Skeletal muscle satellite cell (primary cell): ENCODE measurements at regions not wholly inside any gene's neighbourhood (a gene's known extent, or its start where the extent isn't known, plus 50 kb on each side); places are given as distances from the start of the nearest gene placed in this dataset.

ENCODE experiments used
- H3K27me3 ChIP-seq: 2 replicates; pipeline ENCODE4 v1.7.0; 2013; ENCODE audit warnings: low read length; ENCODE audit not compliant: control insufficient read depth, insufficient read depth
- H3K36me3 ChIP-seq: 2 replicates; pipeline ENCODE4 v1.7.0; 2013; ENCODE audit warnings: mild to moderate bottlenecking, control low read depth, low read length; ENCODE audit not compliant: insufficient read depth
- H3K4me1 ChIP-seq: 2 replicates; pipeline ENCODE4 v1.7.0; 2013; ENCODE audit warnings: low read length; ENCODE audit not compliant: control insufficient read depth, insufficient read depth
- H3K4me2 ChIP-seq: 2 replicates; pipeline ENCODE4 v1.7.0; 2013; ENCODE audit warnings: mild to moderate bottlenecking, low read length
- H3K4me3 ChIP-seq: 2 replicates; pipeline ENCODE4 v1.7.0; 2013; ENCODE audit warnings: low read length
- H3K9ac ChIP-seq: 2 replicates; pipeline ENCODE4 v1.7.0; 2013; ENCODE audit warnings: mild to moderate bottlenecking, low read depth, low read length, moderate library complexity
- H3K9me3 ChIP-seq: replicated peaks from 2 replicates; pipeline ENCODE4 v1.7.0; 2013; ENCODE audit warnings: mild to moderate bottlenecking, control low read depth, low read length

GRCh38 chr11:79675081-79675480 is 234.3 kb upstream of the TENM4 start:
- Histone ChIP-seq H3K4me1 (no peaks in the 10 kb centered on the region), H3K27me3 (no peaks in the 10 kb centered on the region), H3K4me3 (no peak overlapping the region), H3K36me3 (no peaks in the 10 kb centered on the region), H3K9ac (no peak overlapping the region), H3K9me3 (no peaks in the 10 kb centered on the region), H3K4me2 (no peak overlapping the region)

- Histone ChIP-seq H3K27me3 (no peaks in the 10 kb centered on the region), H3K36me3 (no peaks in the 10 kb centered on the region), H3K9ac (no peak overlapping the region), H3K9me3 (no peaks in the 10 kb centered on the region), H3K4me3 (no peak overlapping the region), H3K4me1 (no peaks in the 10 kb centered on the region), H3K4me2 (no peak overlapping the region)
Measured at GRCh38 chr11:79672786-79673185, 232.0 kb upstream of the TENM4 start.

- no peak overlapping the region for H3K4me2 ChIP-seq
- no peaks in the 10 kb centered on the region for H3K9me3 ChIP-seq
- H3K36me3 ChIP-seq = no peaks in the 10 kb centered on the region
- no peak overlapping the region for H3K4me3 ChIP-seq
- no peaks in the 10 kb centered on the region for H3K27me3 ChIP-seq
- H3K9ac ChIP-seq = no peak overlapping the region
- no peaks in the 10 kb centered on the region for H3K4me1 ChIP-seq
Measured at GRCh38 chr11:79671401-79671800, 230.6 kb upstream of the TENM4 start.

GRCh38 chr11:79670882-79671281 is 230.1 kb upstream of the TENM4 start:
- no peak overlapping the region for H3K4me2 ChIP-seq
- H3K9me3 ChIP-seq = no peaks in the 10 kb centered on the region
- H3K4me3 ChIP-seq = no peak overlapping the region
- H3K27me3 ChIP-seq = no peaks in the 10 kb centered on the region
- no peaks in the 10 kb centered on the region for H3K36me3 ChIP-seq
- no peaks in the 10 kb centered on the region for H3K4me1 ChIP-seq
- no peak overlapping the region for H3K9ac ChIP-seq

GRCh38 chr11:79668575-79668974 is 227.7 kb upstream of the TENM4 start:
- no peak overlapping the region for H3K4me2 ChIP-seq

GRCh38 chr11:79667380-79667779 is 226.6 kb upstream of the TENM4 start:
- H3K9me3 ChIP-seq = no peaks in the 10 kb centered on the region
- H3K4me1 ChIP-seq = no peaks in the 10 kb centered on the region
- no peak overlapping the region for H3K4me3 ChIP-seq
- no peak overlapping the region for H3K4me2 ChIP-seq
- no peaks in the 10 kb centered on the region for H3K36me3 ChIP-seq
- H3K27me3 ChIP-seq = no peaks in the 10 kb centered on the region
- H3K9ac ChIP-seq = no peak overlapping the region

More at GRCh38 chr11:79668575-79668974, 227.7 kb upstream of the TENM4 start:
- no peaks in the 10 kb centered on the region for H3K4me1 ChIP-seq
- no peak overlapping the region for H3K9ac ChIP-seq
- H3K36me3 ChIP-seq = no peaks in the 10 kb centered on the region
- H3K4me3 ChIP-seq = no peak overlapping the region
- no peaks in the 10 kb centered on the region for H3K27me3 ChIP-seq
- no peaks in the 10 kb centered on the region for H3K9me3 ChIP-seq

GRCh38 chr11:79663017-79663416 is 222.2 kb upstream of the TENM4 start:
- no peak overlapping the region for H3K4me3 ChIP-seq
- H3K27me3 ChIP-seq = no peaks in the 10 kb centered on the region
- no peaks in the 10 kb centered on the region for H3K36me3 ChIP-seq
- H3K9me3 ChIP-seq = no peaks in the 10 kb centered on the region
- H3K4me1 ChIP-seq = no peaks in the 10 kb centered on the region
- no peak overlapping the region for H3K4me2 ChIP-seq
- H3K9ac ChIP-seq = no peak overlapping the region

- Histone ChIP-seq H3K9me3 (no peaks in the 10 kb centered on the region), H3K36me3 (no peaks in the 10 kb centered on the region), H3K27me3 (no peaks in the 10 kb centered on the region), H3K4me2 (no peak overlapping the region), H3K4me1 (no peaks in the 10 kb centered on the region), H3K9ac (no peak overlapping the region), H3K4me3 (no peak overlapping the region)
Measured at GRCh38 chr11:79661373-79661772, 220.5 kb upstream of the TENM4 start.

- H3K27me3 ChIP-seq = no peaks in the 10 kb centered on the region
- no peaks in the 10 kb centered on the region for H3K4me1 ChIP-seq
- H3K4me3 ChIP-seq = no peak overlapping the region
- H3K9ac ChIP-seq = no peak overlapping the region
- H3K9me3 ChIP-seq = no peaks in the 10 kb centered on the region
- no peak overlapping the region for H3K4me2 ChIP-seq
- H3K36me3 ChIP-seq = no peaks in the 10 kb centered on the region
Measured at GRCh38 chr11:79648766-79649520, 208.1 kb upstream of the TENM4 start.

- Histone ChIP-seq H3K27me3 (no peaks in the 10 kb centered on the region), H3K4me2 (no peak overlapping the region), H3K4me3 (no peak overlapping the region), H3K4me1 (no peaks in the 10 kb centered on the region), H3K9ac (no peak overlapping the region), H3K36me3 (no peaks in the 10 kb centered on the region), H3K9me3 (no peaks in the 10 kb centered on the region)
Measured at GRCh38 chr11:79637219-79637618, 196.4 kb upstream of the TENM4 start.

GRCh38 chr11:79634905-79635304 is 194.1 kb upstream of the TENM4 start:
- Histone ChIP-seq H3K9me3 (no peaks in the 10 kb centered on the region), H3K36me3 (no peaks in the 10 kb centered on the region), H3K4me3 (no peak overlapping the region), H3K9ac (no peak overlapping the region), H3K4me1 (no peaks in the 10 kb centered on the region), H3K4me2 (no peak overlapping the region), H3K27me3 (no peaks in the 10 kb centered on the region)

GRCh38 chr11:79627281-79627680 is 186.5 kb upstream of the TENM4 start:
- H3K4me2 ChIP-seq = no peak overlapping the region
- H3K36me3 ChIP-seq = no peaks in the 10 kb centered on the region
- no peaks in the 10 kb centered on the region for H3K4me1 ChIP-seq
- no peak overlapping the region for H3K9ac ChIP-seq
- peaks cover 3% of the 10 kb centered on the region for H3K27me3 ChIP-seq
- no peaks in the 10 kb centered on the region for H3K9me3 ChIP-seq
- H3K4me3 ChIP-seq = no peak overlapping the region
